ENCODE measurements at regions not wholly inside any gene's neighbourhood (a gene's known extent, or its start where the extent isn't known, plus 50 kb on each side); places are given as distances from the start of the nearest gene placed in this dataset.

DNA sequence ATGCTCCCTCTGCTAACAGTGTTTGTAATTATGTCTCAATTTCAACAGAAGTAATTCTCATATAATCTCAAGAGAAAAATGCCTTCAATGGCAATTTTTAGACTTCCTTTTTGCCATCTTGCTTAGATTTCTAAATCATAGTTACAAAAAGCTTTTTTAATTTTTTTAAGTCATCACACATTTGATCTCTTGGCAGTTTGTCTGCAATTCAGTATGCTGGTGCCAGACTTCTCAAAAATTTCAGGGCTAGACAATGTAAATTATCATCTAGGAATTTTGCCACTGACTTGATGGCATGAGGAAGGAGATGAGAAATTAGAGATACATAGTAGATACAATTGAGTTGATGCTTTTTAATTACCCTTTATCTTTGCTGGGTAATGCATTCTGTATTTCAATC is 1176.7 kb upstream of the CNTN5 start:
- H3K4me3 ChIP-seq (ENCODE audit: low read depth, low read length) = no peak overlapping the region
- no peak for DNase-seq (ENCODE audit: low read depth)
- TF ChIP-seq, protein P1, sequence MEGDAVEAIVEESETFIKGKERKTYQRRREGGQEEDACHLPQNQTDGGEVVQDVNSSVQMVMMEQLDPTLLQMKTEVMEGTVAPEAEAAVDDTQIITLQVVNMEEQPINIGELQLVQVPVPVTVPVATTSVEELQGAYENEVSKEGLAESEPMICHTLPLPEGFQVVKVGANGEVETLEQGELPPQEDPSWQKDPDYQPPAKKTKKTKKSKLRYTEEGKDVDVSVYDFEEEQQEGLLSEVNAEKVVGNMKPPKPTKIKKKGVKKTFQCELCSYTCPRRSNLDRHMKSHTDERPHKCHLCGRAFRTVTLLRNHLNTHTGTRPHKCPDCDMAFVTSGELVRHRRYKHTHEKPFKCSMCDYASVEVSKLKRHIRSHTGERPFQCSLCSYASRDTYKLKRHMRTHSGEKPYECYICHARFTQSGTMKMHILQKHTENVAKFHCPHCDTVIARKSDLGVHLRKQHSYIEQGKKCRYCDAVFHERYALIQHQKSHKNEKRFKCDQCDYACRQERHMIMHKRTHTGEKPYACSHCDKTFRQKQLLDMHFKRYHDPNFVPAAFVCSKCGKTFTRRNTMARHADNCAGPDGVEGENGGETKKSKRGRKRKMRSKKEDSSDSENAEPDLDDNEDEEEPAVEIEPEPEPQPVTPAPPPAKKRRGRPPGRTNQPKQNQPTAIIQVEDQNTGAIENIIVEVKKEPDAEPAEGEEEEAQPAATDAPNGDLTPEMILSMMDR (conservative IDR thresholded peaks at IDR 0.05; ENCODE audit: low read depth, low read length) = no peak

DNA sequence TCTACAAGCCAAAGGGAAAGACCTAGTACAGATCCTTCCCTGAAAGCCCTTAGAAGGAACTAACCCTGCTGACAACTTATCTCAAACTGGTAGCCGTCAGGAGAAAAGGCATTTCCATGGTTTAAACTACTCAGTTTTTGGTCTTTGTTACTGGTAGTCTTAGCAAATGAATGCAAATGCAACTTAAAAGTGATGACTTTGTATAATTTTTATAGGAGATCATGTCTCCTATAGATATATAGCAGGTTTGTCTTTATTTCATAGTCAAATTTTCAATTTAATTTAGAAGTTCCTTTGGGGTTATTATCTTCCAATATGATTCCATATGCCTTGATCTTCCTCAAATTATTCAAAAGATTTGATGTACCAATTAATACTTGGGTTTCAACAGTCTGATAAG is 1173.0 kb upstream of the CNTN5 start:
- no peak overlapping the region for H3K4me3 ChIP-seq (ENCODE audit: low read depth, low read length)
- TF ChIP-seq, protein P1 (conservative IDR thresholded peaks at IDR 0.05; ENCODE audit: low read depth, low read length) = no peak
- DNase-seq (ENCODE audit: low read depth) = no peak

DNA sequence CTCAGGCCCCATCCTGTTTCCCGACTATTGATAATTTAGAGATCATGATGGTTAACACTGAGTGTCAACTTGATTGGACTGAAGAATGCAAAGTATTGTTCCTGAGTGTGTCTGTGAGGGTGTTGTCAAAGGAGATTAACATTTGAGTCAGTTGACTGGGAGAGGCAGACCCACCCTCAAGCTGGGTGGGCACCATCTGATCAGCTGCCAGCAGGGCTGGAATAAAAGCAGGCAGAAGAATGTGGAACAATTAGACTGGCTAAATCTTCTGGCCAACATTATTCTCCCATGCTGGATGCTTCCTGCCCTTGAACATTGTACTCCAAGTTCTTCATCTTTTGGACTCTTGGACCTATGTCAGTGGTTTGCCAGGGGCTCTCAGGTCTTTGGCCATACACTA is 1170.0 kb upstream of the CNTN5 start:
- no peak for DNase-seq (ENCODE audit: low read depth)

DNA sequence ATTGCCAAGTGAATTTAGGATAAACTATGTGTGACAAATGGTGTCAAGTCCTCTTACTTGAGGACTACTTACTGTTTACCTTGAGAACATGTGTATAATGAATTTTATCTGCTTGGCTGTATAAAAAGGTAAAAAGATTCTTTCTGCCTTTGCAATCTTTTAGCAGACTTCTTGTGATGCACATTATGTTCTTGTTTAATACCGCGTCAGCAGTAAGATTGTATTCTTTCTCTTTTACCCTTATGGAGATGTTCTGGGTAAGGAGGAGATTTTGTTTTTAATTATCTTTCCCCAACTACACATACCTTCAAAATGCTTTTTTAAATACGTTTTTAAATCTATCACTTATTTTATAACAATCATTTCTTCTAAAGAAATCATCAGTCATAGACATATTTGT is 1166.4 kb upstream of the CNTN5 start:
- DNase-seq (ENCODE audit: low read depth) = no peak
- H3K4me3 ChIP-seq (ENCODE audit: low read depth, low read length) = no peak overlapping the region
- TF ChIP-seq, protein P1 (conservative IDR thresholded peaks at IDR 0.05; ENCODE audit: low read depth, low read length) = no peak

More for the DNA sequence above, 1170.0 kb upstream of the CNTN5 start:
- TF ChIP-seq, protein P1 (conservative IDR thresholded peaks at IDR 0.05; ENCODE audit: low read depth, low read length) = no peak
- no peak overlapping the region for H3K4me3 ChIP-seq (ENCODE audit: low read depth, low read length)

DNA sequence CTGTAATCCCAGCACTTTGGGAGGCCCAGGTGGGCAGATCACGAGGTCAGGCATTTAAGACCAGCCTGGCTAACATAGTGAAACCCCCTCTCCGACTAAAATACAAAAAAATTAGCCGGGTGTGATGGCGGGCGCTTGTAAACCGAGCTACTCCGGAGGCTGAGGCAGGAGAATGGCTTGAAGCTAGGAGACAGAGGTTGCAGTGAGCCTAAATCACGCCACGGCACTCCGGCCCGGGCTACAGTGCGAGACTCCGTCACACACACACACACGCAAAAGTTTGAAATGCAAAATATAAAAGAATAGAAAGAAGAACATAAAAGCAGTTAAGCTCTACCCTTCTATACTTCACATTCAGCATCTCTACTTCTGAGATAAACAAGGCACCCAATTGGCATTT is 1165.9 kb upstream of the CNTN5 start:
- TF ChIP-seq, protein P1 (conservative IDR thresholded peaks at IDR 0.05; ENCODE audit: low read depth, low read length) = no peak
- H3K4me3 ChIP-seq (ENCODE audit: low read depth, low read length) = no peak overlapping the region
- no peak for DNase-seq (ENCODE audit: low read depth)

DNA sequence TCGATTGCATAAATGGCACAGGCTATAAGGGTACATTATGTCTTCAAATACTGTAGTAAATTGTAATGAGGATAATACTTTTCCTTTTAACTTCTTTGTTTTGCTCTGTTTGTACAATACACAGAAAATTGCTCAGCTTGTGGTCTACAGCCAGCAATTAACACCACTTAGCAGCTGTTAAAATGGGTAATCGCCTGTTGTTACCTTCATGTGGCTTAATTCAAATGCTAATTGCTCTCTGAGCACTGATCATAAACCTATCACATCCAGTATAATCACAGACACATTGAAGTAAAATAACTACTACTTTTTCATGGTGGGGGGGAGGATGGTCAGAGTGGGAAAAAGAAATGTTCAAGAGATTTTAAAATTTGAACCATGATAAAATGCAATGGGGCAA is 1164.1 kb upstream of the CNTN5 start:
- no peak for DNase-seq (ENCODE audit: low read depth)
- no peak overlapping the region for H3K4me3 ChIP-seq (ENCODE audit: low read depth, low read length)
- TF ChIP-seq, protein P1 (conservative IDR thresholded peaks at IDR 0.05; ENCODE audit: low read depth, low read length) = no peak

DNA sequence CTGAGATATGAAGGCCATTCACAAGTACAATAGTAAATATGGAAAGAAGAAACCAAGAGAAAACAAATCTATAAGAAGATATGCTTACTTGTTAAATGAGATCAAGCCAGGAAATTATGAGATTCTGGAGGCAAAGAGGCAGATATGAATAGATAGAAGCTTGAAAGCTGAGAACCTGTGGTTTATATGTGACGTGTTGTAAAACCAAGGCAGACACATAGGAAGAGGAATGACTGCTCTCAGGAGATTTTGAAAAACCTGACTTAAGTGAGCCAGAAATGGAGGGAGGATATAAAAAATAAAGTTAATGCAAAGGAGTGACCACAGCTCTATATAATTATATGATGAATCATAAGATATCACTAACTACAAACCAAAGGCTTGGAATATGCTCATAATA is 1160.5 kb upstream of the CNTN5 start:
- no peak overlapping the region for H3K4me3 ChIP-seq (ENCODE audit: low read depth, low read length)
- no peak for DNase-seq (ENCODE audit: low read depth)
- TF ChIP-seq, protein P1 (conservative IDR thresholded peaks at IDR 0.05; ENCODE audit: low read depth, low read length) = no peak
